Ammon's horn (tissue), 1 donor: ENCODE measurements at regions not wholly inside any gene's neighbourhood (a gene's known extent, or its start where the extent isn't known, plus 50 kb on each side); places are given as distances from the start of the nearest gene placed in this dataset.
A peak's percentile ranks its signal among the peaks of the same experiment; 100 is the strongest.
"Not testable (repeated sequence)": the region's sequence is repeated elsewhere in the genome, so short reads cannot be mapped to it uniquely, and the experiment has no call there.

Source experiments
- DNase-seq: peaks from one replicate; pipeline ENCODE4 v3.0.0-alpha.2; 2016; ENCODE audit warnings: low spot score

GRCh38 chr1:168490306-168490705, 53.5 kb downstream of the XCL2 start:
- DNase-seq: no peak

- peak; percentile 41 for DNase-seq
Measured at GRCh38 chr1:168488138-168488537, 55.7 kb downstream of the XCL2 start.

GRCh38 chr1:168486820-168487219, 57.0 kb downstream of the XCL2 start:
- not testable (repeated sequence) for DNase-seq

- no peak for DNase-seq
Measured at GRCh38 chr1:168485048-168485447, 58.7 kb downstream of the XCL2 start.

- no peak for DNase-seq
Measured at GRCh38 chr1:168484083-168484482, 59.7 kb downstream of the XCL2 start.

- no peak for DNase-seq
Measured at GRCh38 chr1:168483539-168483938, 60.3 kb downstream of the XCL2 start.

- DNase-seq: no peak
Measured at GRCh38 chr1:168482106-168482505, 61.7 kb downstream of the XCL2 start.

- DNase-seq: no peak
Measured at GRCh38 chr1:168481586-168481985, 62.2 kb downstream of the XCL2 start.

GRCh38 chr1:168480997-168481396, 62.8 kb downstream of the XCL2 start:
- no peak for DNase-seq

GRCh38 chr1:168477792-168478191, 66.0 kb downstream of the XCL2 start:
- no peak for DNase-seq

- DNase-seq: peak; percentile 8
Measured at GRCh38 chr1:168476588-168477385, 67.0 kb downstream of the XCL2 start.

GRCh38 chr1:168474322-168474721, 69.5 kb downstream of the XCL2 start:
- DNase-seq: no peak

- DNase-seq: no peak
Measured at GRCh38 chr1:168473126-168473525, 70.7 kb downstream of the XCL2 start.

- DNase-seq: no peak
Measured at GRCh38 chr1:168472223-168472622, 71.6 kb downstream of the XCL2 start.

GRCh38 chr1:168470901-168471431, 72.8 kb downstream of the XCL2 start:
- no peak for DNase-seq

GRCh38 chr1:168469690-168470089, 74.1 kb downstream of the XCL2 start:
- no peak for DNase-seq

- no peak for DNase-seq
Measured at GRCh38 chr1:168468822-168469221, 75.0 kb downstream of the XCL2 start.

- no peak for DNase-seq
Measured at GRCh38 chr1:168468042-168468809, 75.6 kb downstream of the XCL2 start.

- no peak for DNase-seq
Measured at GRCh38 chr1:168467452-168467851, 76.3 kb downstream of the XCL2 start.

- DNase-seq: peak; percentile 30
Measured at GRCh38 chr1:168466714-168467131, 77.1 kb downstream of the XCL2 start.

GRCh38 chr1:168466092-168466713, 77.6 kb downstream of the XCL2 start:
- DNase-seq: peak; percentile 37

- not testable (repeated sequence) for DNase-seq
Measured at GRCh38 chr1:168461108-168461507, 82.7 kb downstream of the XCL2 start.

- DNase-seq: not testable (repeated sequence)
Measured at GRCh38 chr1:168457296-168457695, 86.5 kb downstream of the XCL2 start.
